Small intestine (tissue), 7 donors: ENCODE measurements at regions not wholly inside any gene's neighbourhood (a gene's known extent, or its start where the extent isn't known, plus 50 kb on each side); places are given as distances from the start of the nearest gene placed in this dataset.
A peak's percentile ranks its signal among the peaks of the same experiment; 100 is the strongest.
"Not testable (repeated sequence)": the region's sequence is repeated elsewhere in the genome, so short reads cannot be mapped to it uniquely, and the experiment has no call there.

Experiments
- DNase-seq, 2 donors: peaks; one replicate each; pipeline versions ENCODE4 v3.0.0 to v3.0.0-alpha.2; 2013
- FAIRE-seq: peaks from 2 replicates; lab custom pipeline; 2012; peaks lifted over from hg19 to GRCh38; lab: Jason Lieb, UNC
- H3K27ac ChIP-seq, 3 donors: one replicate each; pipeline ENCODE4 v1.5.1; 2013; ENCODE audit warnings: low read length in 2 of 3, mild to moderate bottlenecking in 2 of 3, control low read depth in 1 of 3, inconsistent platforms in 1 of 3, low read depth in 1 of 3, moderate library complexity in 1 of 3
- H3K27me3 ChIP-seq, 3 donors: one replicate each; pipeline ENCODE4 v1.6.1; 2013; ENCODE audit warnings: low read length in 3 of 3, inconsistent platforms in 1 of 3; ENCODE audit not compliant: control insufficient read depth in 3 of 3, insufficient read depth in 3 of 3
- H3K36me3 ChIP-seq, 3 donors: one replicate each; pipeline ENCODE4 v1.6.1; 2013; ENCODE audit warnings: low read length in 3 of 3, inconsistent platforms in 1 of 3, low read depth in 1 of 3, mild to moderate bottlenecking in 1 of 3, moderate library complexity in 1 of 3; ENCODE audit not compliant: control insufficient read depth in 3 of 3, insufficient read depth in 2 of 3
- H3K4me1 ChIP-seq, 3 donors: one replicate each; pipeline ENCODE4 v1.6.1; 2013; ENCODE audit warnings: low read length in 2 of 3, inconsistent platforms in 1 of 3, low read depth in 1 of 3, mild to moderate bottlenecking in 1 of 3, moderate library complexity in 1 of 3; ENCODE audit not compliant: control insufficient read depth in 3 of 3, insufficient read depth in 2 of 3
- H3K4me3 ChIP-seq, 3 donors: one replicate each; pipeline ENCODE4 v1.5.1; 2013; ENCODE audit warnings: low read length in 3 of 3, control low read depth in 1 of 3, inconsistent platforms in 1 of 3, low read depth in 1 of 3, mild to moderate bottlenecking in 1 of 3, moderate library complexity in 1 of 3
- H3K9me3 ChIP-seq, 2 donors: one replicate each; pipeline ENCODE4 v1.6.1; 2013; ENCODE audit warnings: low read depth in 1 of 2, low read length in 1 of 2; ENCODE audit not compliant: control insufficient read depth in 2 of 2, insufficient read depth in 1 of 2
- WGBS, 3 donors: extraction: QIAGEN DNeasy Blood & Tissue Kit; methylation state at CpG; one replicate each; pipeline ENCODE4 v1.1.7; 2013; 5-methylcytosine and 5-hydroxymethylcytosine counted together
- donor health status: healthy with polysubstance abuse.
- donor health status: control.
- donor health status: control.
- donor health status: Bipolar disorder and iron deficiency.
- donor health status: healthy.

DNA sequence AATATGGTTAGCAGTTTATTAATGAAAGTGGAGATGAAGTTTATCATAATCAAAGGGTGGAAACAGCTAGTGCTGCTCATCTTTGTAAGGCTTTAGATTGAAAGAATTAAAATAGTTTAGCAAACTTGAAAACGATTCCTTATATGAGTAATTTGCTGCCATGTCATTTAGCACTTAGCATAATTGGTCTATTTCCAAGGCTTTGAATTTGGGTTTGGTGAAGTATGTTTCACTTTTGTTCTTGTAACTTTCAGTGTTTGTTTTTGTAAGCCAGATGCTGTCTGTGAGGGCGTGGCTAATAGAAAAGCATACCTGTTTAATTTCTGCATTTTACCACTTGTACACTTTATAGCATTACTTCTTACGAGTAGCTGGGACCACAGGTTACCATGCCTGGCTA lies 109.5 kb downstream of the LAT start:
- 29 to 53% (median 45%) methylated on average over 3 of the region's 3 CpGs for WGBS, 3 donors
- not testable (repeated sequence) for H3K27me3 ChIP-seq

DNA sequence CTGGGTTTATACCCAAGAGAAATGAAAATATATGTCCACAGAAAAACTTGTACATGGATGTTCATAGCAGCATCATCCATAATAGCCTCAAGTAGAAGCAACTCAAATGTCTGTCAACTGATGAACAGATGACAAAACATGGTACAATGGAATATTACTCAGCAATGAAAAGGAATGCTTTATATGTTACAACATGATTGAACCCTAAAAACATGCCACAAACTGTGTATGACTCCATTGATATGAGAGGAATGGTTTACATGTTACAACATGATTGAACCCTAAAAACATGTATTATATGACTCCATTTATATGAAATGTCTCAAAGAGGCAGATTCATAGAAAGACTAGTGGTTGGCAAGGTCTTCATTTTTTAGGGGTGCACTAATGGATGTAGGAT lies 104.8 kb downstream of the LAT start:
- FAIRE-seq, DNase-seq, H3K27ac ChIP-seq, H3K36me3 ChIP-seq, H3K4me1 ChIP-seq, H3K9me3 ChIP-seq, H3K4me3 ChIP-seq, H3K27me3 ChIP-seq: not testable (repeated sequence)

More for the DNA sequence above, 109.5 kb downstream of the LAT start:
- DNase-seq, H3K4me3 ChIP-seq, H3K4me1 ChIP-seq, H3K9me3 ChIP-seq, H3K36me3 ChIP-seq, FAIRE-seq: not testable (repeated sequence)
- peak overlapping the region in 1 of 3 donors; percentile 44 for H3K27ac ChIP-seq

- not testable (repeated sequence) for H3K4me3 ChIP-seq, H3K36me3 ChIP-seq, H3K27ac ChIP-seq, H3K4me1 ChIP-seq, FAIRE-seq, DNase-seq, H3K27me3 ChIP-seq, H3K9me3 ChIP-seq
- 66 to 76% (median 75%) methylated on average over 4 of the region's 4 CpGs for WGBS, 3 donors
Measured at GRCh38 chr16:29087673-29088072, 102.8 kb downstream of the LAT start.

DNA sequence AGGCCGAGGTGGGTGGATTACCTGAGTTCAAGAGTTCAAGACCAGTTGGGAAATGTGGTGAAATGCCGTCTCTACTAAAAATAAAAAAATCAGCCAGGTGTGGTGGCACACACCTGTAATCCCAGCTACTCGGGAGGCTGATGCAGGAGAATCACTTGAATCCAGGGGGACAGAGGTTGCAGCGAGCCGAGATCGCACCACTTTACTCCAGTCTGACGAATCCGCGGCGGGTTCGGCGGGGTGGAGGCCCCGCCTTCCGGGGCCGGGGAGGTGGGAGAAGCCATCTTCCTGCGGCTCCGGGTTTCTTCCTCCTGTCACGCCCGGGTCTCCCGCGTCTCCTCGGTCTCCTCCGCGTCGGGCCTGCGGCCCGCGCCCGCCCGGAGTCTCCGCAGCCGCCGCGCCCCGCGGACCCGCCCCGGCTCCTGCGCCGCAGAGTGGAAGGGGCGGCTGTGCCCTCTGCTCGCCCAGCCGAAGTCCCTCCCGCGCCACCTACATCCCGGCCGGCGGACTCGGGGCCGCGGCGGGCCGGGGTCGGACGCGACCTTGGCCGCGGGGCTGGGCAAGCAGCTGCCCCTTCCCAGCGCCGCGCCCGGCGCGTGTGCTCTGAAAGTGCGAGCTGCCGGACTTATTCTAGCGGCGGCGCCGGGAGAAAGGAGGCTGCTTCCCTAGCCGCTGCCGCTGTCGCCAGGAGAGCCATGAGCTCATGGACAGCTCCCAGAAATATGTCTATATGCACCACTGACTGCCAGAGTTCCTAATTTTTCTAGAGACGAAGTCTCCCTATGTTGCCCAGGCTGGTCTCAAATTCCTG lies 97.2 kb downstream of the LAT start:
- not testable (repeated sequence) for H3K9me3 ChIP-seq, H3K4me1 ChIP-seq, H3K27ac ChIP-seq, H3K4me3 ChIP-seq, H3K27me3 ChIP-seq, H3K36me3 ChIP-seq, FAIRE-seq
- 1 to 7% (median 3%) methylated on average over 13 to 34 of the region's 74 CpGs for WGBS, 3 donors
- peak in 1 of 2 donors; percentile 51 for DNase-seq

DNA sequence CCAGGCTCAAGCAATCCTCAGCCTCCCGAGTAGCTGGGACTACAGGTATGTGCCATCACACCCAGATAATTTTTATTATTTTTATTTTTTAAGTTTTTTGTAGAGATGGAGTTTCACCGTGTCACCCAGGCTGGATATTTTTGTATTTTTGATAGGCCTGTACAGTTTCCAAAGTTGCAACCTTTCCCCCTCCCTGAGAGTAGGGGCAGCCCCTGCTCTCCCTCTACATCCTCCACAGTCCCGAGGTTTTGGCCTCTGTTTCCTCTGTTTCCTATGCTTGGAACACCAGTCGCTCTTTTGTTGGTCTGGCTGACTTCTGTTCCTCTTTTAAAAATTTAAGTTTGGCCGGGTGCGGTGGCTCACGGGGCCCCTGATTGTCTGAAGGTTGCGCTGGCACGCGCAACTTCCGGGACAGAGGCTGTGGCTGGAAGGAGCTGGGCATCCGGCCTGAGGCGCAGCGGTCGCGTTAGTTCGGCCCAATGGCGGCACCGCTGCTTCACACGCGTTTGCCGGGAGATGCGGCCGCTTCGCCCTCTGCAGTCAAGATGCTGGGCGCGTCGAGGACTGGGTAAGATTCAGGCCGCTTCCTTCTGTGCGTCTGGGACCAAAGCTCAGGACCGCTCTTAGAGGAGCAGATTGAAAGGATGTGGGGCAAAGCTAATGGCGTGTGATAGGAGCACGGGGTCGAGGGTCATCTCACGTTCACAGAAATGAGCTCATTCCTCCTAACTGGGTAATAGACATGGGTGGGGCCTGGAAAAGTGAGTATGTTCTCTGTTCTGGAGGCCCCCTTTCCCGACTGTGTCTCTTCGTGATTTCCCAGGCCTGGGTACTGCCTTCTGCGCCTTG lies 89.9 kb downstream of the LAT start:
- peak overlapping the region in 2 of 3 donors; percentile 15 to 35 for H3K4me3 ChIP-seq
- peak; percentile 43 to 74 for DNase-seq
- H3K27ac ChIP-seq = peak overlapping the region in 1 of 3 donors; percentile 78
- H3K36me3 ChIP-seq, H3K27me3 ChIP-seq, H3K4me1 ChIP-seq, FAIRE-seq, H3K9me3 ChIP-seq: not testable (repeated sequence)
- 6 to 9% (median 7%) methylated on average over 26 to 38 of the region's 38 CpGs for WGBS, 3 donors

DNA sequence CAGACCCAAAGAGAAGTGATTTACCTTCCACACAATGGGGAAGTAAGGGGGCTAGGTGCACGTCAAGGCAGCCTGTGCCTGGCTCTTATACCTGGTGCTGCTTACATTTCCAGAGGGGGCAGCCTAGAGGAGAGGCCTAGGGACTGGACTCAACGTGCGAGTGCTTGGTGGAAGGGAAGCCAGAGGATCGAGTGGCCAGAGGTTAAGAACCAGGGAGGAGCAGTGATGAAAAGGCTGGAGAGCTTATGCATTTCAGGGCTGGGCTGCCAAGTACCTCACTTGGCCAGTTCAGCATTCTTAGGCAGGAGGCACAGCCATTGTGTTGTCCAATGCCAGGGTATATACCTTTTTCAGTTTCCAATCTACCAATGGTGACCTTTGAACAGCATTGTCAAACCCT lies 77.4 kb downstream of the LAT start:
- not testable (repeated sequence) for FAIRE-seq, H3K27ac ChIP-seq, H3K36me3 ChIP-seq, H3K9me3 ChIP-seq, H3K4me3 ChIP-seq, H3K27me3 ChIP-seq, H3K4me1 ChIP-seq, DNase-seq
- WGBS, 3 donors = no CpG with 5 or more reads among the region's 4 CpGs

GRCh38 chr16:29061467-29061921 lies 76.6 kb downstream of the LAT start:
- not testable (repeated sequence) for H3K4me3 ChIP-seq, H3K9me3 ChIP-seq, FAIRE-seq, DNase-seq, H3K36me3 ChIP-seq, H3K27me3 ChIP-seq, H3K4me1 ChIP-seq, H3K27ac ChIP-seq
- WGBS, 3 donors = 87 to 97% (median 96%) methylated on average over 3 of the region's 7 CpGs

- 86 to 93% (median 92%) methylated on average over 26 to 33 of the region's 53 CpGs for whole genome bisulfite sequencing, 3 donors
- H3K36me3 ChIP-seq, H3K4me1 ChIP-seq, H3K4me3 ChIP-seq, H3K9me3 ChIP-seq, H3K27me3 ChIP-seq, DNase-seq, FAIRE-seq, H3K27ac ChIP-seq: not testable (repeated sequence)
Measured at GRCh38 chr16:29060022-29060810, 75.4 kb downstream of the LAT start.
